Ishikawa (cell line): ENCODE measurements at regions not wholly inside any gene's neighbourhood (a gene's known extent, or its start where the extent isn't known, plus 50 kb on each side); places are given as distances from the start of the nearest gene placed in this dataset.

Experiments used
- CEBPB ChIP-seq: IDR thresholded peaks from 2 replicates; pipeline ENCODE4 v1.6.1; 2012
- CREB1 ChIP-seq: IDR thresholded peaks from 2 replicates; pipeline ENCODE4 v1.6.1; 2012; ENCODE audit warnings: low read depth
- EGR1 ChIP-seq: IDR thresholded peaks from 2 replicates; pipeline ENCODE4 v1.6.1; 2012
- EP300 ChIP-seq: IDR thresholded peaks from 2 replicates; pipeline ENCODE4 v1.6.1; 2012; ENCODE audit warnings: borderline replicate concordance
- FOXM1 ChIP-seq: IDR thresholded peaks from 2 replicates; pipeline ENCODE4 v1.6.1; 2012; ENCODE audit warnings: low read depth, borderline replicate concordance
- MAX ChIP-seq: IDR thresholded peaks from 2 replicates; pipeline ENCODE4 v1.6.1; 2012
- NFIC ChIP-seq: IDR thresholded peaks from 2 replicates; pipeline ENCODE4 v1.6.1; 2012
- RAD21 ChIP-seq: IDR thresholded peaks from 2 replicates; pipeline ENCODE4 v1.6.1; 2012; ENCODE audit warnings: low read depth
- REST ChIP-seq: IDR thresholded peaks from 2 replicates; pipeline ENCODE4 v1.6.1; 2012; ENCODE audit warnings: low read depth, mild to moderate bottlenecking
- TAF1 ChIP-seq: IDR thresholded peaks from 2 replicates; pipeline ENCODE4 v1.6.1; 2012; ENCODE audit warnings: low read depth, mild to moderate bottlenecking
- TCF12 ChIP-seq: IDR thresholded peaks from 2 replicates; pipeline ENCODE4 v1.6.1; 2012; ENCODE audit warnings: low read depth
- TEAD4 ChIP-seq: IDR thresholded peaks from 2 replicates; pipeline ENCODE4 v1.6.1; 2012
- USF1 ChIP-seq: IDR thresholded peaks from 2 replicates; pipeline ENCODE4 v1.6.1; 2012
- YY1 ChIP-seq: IDR thresholded peaks from 2 replicates; pipeline ENCODE4 v1.6.1; 2012; ENCODE audit warnings: low read depth
- ZBTB7A ChIP-seq: IDR thresholded peaks from 2 replicates; pipeline ENCODE4 v1.6.1; 2012; ENCODE audit warnings: low read depth

GRCh38 chr3:27626596-27627118 lies 95.5 kb downstream of the EOMES start:
- TF ChIP-seq FOXM1 (no peak), TAF1 (no peak), ZBTB7A (no peak), RAD21 (no peak), EGR1 (no peak), TEAD4 (no peak), YY1 (no peak)

- no peak for TF ChIP-seq FOXM1
- TF ChIP-seq REST, result no peak
- no peak for TF ChIP-seq ZBTB7A
- TF ChIP-seq NFIC, result no peak
- TF ChIP-seq EGR1, result no peak
- no peak for TF ChIP-seq CREB1
- TF ChIP-seq MAX, result no peak
- TF ChIP-seq CEBPB, result no peak
- TF ChIP-seq EP300, result no peak
- no peak for TF ChIP-seq TCF12
- TF ChIP-seq RAD21, result no peak
- no peak for TF ChIP-seq USF1
- TF ChIP-seq TAF1, result no peak
- TF ChIP-seq YY1, result no peak
- no peak for TF ChIP-seq TEAD4
Observed at GRCh38 chr3:27625864-27626263, 96.3 kb downstream of the EOMES start.

- no peak for TF ChIP-seq NFIC
- no peak for TF ChIP-seq REST
- no peak for TF ChIP-seq TCF12
- no peak for TF ChIP-seq EGR1
- TF ChIP-seq EP300, result no peak
- TF ChIP-seq MAX, result no peak
- TF ChIP-seq RAD21, result no peak
- TF ChIP-seq CEBPB, result no peak
- no peak for TF ChIP-seq CREB1
- no peak for TF ChIP-seq TAF1
- TF ChIP-seq USF1, result no peak
- TF ChIP-seq FOXM1, result no peak
Observed at GRCh38 chr3:27623085-27623753, 98.9 kb downstream of the EOMES start.

GRCh38 chr3:27617552-27617951 lies 104.6 kb downstream of the EOMES start:
- TF ChIP-seq FOXM1 (no peak), CEBPB (no peak), REST (no peak), TAF1 (no peak), USF1 (no peak), CREB1 (no peak), NFIC (no peak), RAD21 (no peak), EGR1 (no peak), MAX (no peak), TCF12 (no peak)
